ENCODE measurements at regions not wholly inside any gene's neighbourhood (a gene's known extent, or its start where the extent isn't known, plus 50 kb on each side); places are given as distances from the start of the nearest gene placed in this dataset.
"Not testable (repeated sequence)": the region's sequence is repeated elsewhere in the genome, so short reads cannot be mapped to it uniquely, and the experiment has no call there.

DNA sequence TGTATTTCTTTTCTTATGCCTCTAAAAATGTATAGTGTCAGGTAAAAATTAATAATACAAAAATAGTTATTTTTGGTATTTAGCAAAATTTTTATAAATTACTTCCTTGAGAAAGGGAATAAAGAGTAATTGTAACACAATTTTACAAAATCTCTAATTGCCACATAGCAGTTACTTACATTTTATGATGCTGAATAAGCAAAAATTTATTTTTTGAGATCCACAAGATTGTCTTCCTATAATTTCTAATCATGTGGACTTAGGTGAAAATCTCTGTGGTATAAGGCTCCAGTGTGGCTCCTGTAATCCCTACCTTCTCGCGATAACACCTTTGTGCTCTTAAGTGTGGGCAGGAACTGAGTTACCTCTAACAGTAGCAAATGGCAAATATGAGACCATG lies 487.1 kb upstream of the ZNF337 start:
- TF ChIP-seq, protein P1, sequence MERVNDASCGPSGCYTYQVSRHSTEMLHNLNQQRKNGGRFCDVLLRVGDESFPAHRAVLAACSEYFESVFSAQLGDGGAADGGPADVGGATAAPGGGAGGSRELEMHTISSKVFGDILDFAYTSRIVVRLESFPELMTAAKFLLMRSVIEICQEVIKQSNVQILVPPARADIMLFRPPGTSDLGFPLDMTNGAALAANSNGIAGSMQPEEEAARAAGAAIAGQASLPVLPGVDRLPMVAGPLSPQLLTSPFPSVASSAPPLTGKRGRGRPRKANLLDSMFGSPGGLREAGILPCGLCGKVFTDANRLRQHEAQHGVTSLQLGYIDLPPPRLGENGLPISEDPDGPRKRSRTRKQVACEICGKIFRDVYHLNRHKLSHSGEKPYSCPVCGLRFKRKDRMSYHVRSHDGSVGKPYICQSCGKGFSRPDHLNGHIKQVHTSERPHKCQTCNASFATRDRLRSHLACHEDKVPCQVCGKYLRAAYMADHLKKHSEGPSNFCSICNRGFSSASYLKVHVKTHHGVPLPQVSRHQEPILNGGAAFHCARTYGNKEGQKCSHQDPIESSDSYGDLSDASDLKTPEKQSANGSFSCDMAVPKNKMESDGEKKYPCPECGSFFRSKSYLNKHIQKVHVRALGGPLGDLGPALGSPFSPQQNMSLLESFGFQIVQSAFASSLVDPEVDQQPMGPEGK (CRISPR knock-in tag; IDR thresholded peaks at IDR 0.05; ENCODE audit: borderline replicate concordance), result not testable (repeated sequence)
- TF ChIP-seq OSR1 (CRISPR knock-in tag; IDR thresholded peaks at IDR 0.05); CSDC2 (CRISPR knock-in tag; IDR thresholded peaks at IDR 0.05); ZNF70 (CRISPR knock-in tag; IDR thresholded peaks at IDR 0.05); BACH2 (CRISPR knock-in tag; IDR thresholded peaks at IDR 0.05; ENCODE audit: borderline replicate concordance); ESRRG (CRISPR knock-in tag; IDR thresholded peaks at IDR 0.05); ISL1 (CRISPR knock-in tag; IDR thresholded peaks at IDR 0.05); ZNF565 (CRISPR knock-in tag; conservative IDR thresholded peaks at IDR 0.05; ENCODE audit: low read depth); SNAI2 (CRISPR knock-in tag; IDR thresholded peaks at IDR 0.05); ZFP30 (CRISPR knock-in tag; IDR thresholded peaks at IDR 0.05); TCF4 (CRISPR knock-in tag; IDR thresholded peaks at IDR 0.05; ENCODE audit: borderline replicate concordance): not testable (repeated sequence)
- TF ChIP-seq, protein P2, sequence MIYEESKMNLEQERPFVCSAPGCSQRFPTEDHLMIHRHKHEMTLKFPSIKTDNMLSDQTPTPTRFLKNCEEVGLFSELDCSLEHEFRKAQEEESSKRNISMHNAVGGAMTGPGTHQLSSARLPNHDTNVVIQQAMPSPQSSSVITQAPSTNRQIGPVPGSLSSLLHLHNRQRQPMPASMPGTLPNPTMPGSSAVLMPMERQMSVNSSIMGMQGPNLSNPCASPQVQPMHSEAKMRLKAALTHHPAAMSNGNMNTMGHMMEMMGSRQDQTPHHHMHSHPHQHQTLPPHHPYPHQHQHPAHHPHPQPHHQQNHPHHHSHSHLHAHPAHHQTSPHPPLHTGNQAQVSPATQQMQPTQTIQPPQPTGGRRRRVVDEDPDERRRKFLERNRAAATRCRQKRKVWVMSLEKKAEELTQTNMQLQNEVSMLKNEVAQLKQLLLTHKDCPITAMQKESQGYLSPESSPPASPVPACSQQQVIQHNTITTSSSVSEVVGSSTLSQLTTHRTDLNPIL (CRISPR knock-in tag; IDR thresholded peaks at IDR 0.05; ENCODE audit: low read depth), result not testable (repeated sequence)
- TF ChIP-seq, protein P3, sequence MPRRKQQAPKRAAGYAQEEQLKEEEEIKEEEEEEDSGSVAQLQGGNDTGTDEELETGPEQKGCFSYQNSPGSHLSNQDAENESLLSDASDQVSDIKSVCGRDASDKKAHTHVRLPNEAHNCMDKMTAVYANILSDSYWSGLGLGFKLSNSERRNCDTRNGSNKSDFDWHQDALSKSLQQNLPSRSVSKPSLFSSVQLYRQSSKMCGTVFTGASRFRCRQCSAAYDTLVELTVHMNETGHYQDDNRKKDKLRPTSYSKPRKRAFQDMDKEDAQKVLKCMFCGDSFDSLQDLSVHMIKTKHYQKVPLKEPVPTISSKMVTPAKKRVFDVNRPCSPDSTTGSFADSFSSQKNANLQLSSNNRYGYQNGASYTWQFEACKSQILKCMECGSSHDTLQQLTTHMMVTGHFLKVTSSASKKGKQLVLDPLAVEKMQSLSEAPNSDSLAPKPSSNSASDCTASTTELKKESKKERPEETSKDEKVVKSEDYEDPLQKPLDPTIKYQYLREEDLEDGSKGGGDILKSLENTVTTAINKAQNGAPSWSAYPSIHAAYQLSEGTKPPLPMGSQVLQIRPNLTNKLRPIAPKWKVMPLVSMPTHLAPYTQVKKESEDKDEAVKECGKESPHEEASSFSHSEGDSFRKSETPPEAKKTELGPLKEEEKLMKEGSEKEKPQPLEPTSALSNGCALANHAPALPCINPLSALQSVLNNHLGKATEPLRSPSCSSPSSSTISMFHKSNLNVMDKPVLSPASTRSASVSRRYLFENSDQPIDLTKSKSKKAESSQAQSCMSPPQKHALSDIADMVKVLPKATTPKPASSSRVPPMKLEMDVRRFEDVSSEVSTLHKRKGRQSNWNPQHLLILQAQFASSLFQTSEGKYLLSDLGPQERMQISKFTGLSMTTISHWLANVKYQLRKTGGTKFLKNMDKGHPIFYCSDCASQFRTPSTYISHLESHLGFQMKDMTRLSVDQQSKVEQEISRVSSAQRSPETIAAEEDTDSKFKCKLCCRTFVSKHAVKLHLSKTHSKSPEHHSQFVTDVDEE (CRISPR knock-in tag; IDR thresholded peaks at IDR 0.05), result not testable (repeated sequence)
- TF ChIP-seq, protein P4, sequence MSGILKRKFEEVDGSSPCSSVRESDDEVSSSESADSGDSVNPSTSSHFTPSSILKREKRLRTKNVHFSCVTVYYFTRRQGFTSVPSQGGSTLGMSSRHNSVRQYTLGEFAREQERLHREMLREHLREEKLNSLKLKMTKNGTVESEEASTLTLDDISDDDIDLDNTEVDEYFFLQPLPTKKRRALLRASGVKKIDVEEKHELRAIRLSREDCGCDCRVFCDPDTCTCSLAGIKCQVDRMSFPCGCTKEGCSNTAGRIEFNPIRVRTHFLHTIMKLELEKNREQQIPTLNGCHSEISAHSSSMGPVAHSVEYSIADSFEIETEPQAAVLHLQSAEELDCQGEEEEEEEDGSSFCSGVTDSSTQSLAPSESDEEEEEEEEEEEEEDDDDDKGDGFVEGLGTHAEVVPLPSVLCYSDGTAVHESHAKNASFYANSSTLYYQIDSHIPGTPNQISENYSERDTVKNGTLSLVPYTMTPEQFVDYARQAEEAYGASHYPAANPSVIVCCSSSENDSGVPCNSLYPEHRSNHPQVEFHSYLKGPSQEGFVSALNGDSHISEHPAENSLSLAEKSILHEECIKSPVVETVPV (CRISPR knock-in tag; IDR thresholded peaks at IDR 0.05), result not testable (repeated sequence)

Measured in SK-N-SH treated with all-trans-retinoic acid at 6 μM for 48 hours (cell line).